ENCODE measurements at regions not wholly inside any gene's neighbourhood (a gene's known extent, or its start where the extent isn't known, plus 50 kb on each side); places are given as distances from the start of the nearest gene placed in this dataset.

GRCh38 chr7:52862321-52862720, 173.1 kb upstream of the POM121L12 start:
- H3K4me3 ChIP-seq (ENCODE audit: low read depth, low read length): no peak overlapping the region
- no peak for DNase-seq (ENCODE audit: low read depth)
- TF ChIP-seq CTCF (IDR thresholded peaks at IDR 0.05; ENCODE audit: insufficient read depth, low read depth, low read length): no peak

- no peak overlapping the region for H3K4me3 ChIP-seq (ENCODE audit: low read depth, low read length)
- no peak for TF ChIP-seq CTCF (IDR thresholded peaks at IDR 0.05; ENCODE audit: insufficient read depth, low read depth, low read length)
- DNase-seq (ENCODE audit: low read depth): no peak
Measured at GRCh38 chr7:52857367-52857766, 178.1 kb upstream of the POM121L12 start.

- no peak for TF ChIP-seq CTCF (IDR thresholded peaks at IDR 0.05; ENCODE audit: insufficient read depth, low read depth, low read length)
- DNase-seq (ENCODE audit: low read depth): no peak
- H3K4me3 ChIP-seq (ENCODE audit: low read depth, low read length): no peak overlapping the region
Measured at GRCh38 chr7:52854681-52855080, 180.8 kb upstream of the POM121L12 start.

GRCh38 chr7:52851547-52851946, 183.9 kb upstream of the POM121L12 start:
- H3K4me3 ChIP-seq (ENCODE audit: low read depth, low read length): no peak overlapping the region
- TF ChIP-seq CTCF (IDR thresholded peaks at IDR 0.05; ENCODE audit: insufficient read depth, low read depth, low read length): no peak
- DNase-seq (ENCODE audit: low read depth): no peak

- H3K4me3 ChIP-seq (ENCODE audit: low read depth, low read length): no peak overlapping the region
- DNase-seq (ENCODE audit: low read depth): no peak
- TF ChIP-seq CTCF (IDR thresholded peaks at IDR 0.05; ENCODE audit: insufficient read depth, low read depth, low read length): no peak
Measured at GRCh38 chr7:52843436-52843835, 192.0 kb upstream of the POM121L12 start.

- H3K4me3 ChIP-seq (ENCODE audit: low read depth, low read length): no peak overlapping the region
- DNase-seq (ENCODE audit: low read depth): no peak
- TF ChIP-seq CTCF (IDR thresholded peaks at IDR 0.05; ENCODE audit: insufficient read depth, low read depth, low read length): no peak
Measured at GRCh38 chr7:52842202-52842900, 193.1 kb upstream of the POM121L12 start.

- no peak for TF ChIP-seq CTCF (IDR thresholded peaks at IDR 0.05; ENCODE audit: insufficient read depth, low read depth, low read length)
- DNase-seq (ENCODE audit: low read depth): peak; percentile 11
- no peak overlapping the region for H3K4me3 ChIP-seq (ENCODE audit: low read depth, low read length)
Measured at GRCh38 chr7:52838981-52839411, 196.4 kb upstream of the POM121L12 start.

Measured in fibroblast of villous mesenchyme (primary cell).